GDM1 (cell line): ENCODE measurements at regions not wholly inside any gene's neighbourhood (a gene's known extent, or its start where the extent isn't known, plus 50 kb on each side); places are given as distances from the start of the nearest gene placed in this dataset.
"Not testable (repeated sequence)": the region's sequence is repeated elsewhere in the genome, so short reads cannot be mapped to it uniquely, and the experiment has no call there.

Source experiments
- DNase-seq: peaks from one replicate; lab custom pipeline; 2025; lab: John Stamatoyannopoulos, UW

- DNase-seq = no peak
These were observed 56.2 kb downstream of the PABPC4L start for GRCh38 chr4:134145369-134145768.

- DNase-seq = no peak
These were observed 57.3 kb downstream of the PABPC4L start for GRCh38 chr4:134144337-134144736.

- no peak for DNase-seq
These were observed 59.9 kb downstream of the PABPC4L start for GRCh38 chr4:134141728-134142127.

- DNase-seq = no peak
These were observed 62.4 kb downstream of the PABPC4L start for GRCh38 chr4:134139188-134139587.

GRCh38 chr4:134132086-134132783 is 69.4 kb downstream of the PABPC4L start:
- DNase-seq = no peak

- no peak for DNase-seq
These were observed 74.6 kb downstream of the PABPC4L start for GRCh38 chr4:134126955-134127354.

- no peak for DNase-seq
These were observed 75.5 kb downstream of the PABPC4L start for GRCh38 chr4:134126000-134126560.

GRCh38 chr4:134122903-134123302 is 78.7 kb downstream of the PABPC4L start:
- DNase-seq = no peak

- DNase-seq = no peak
These were observed 84.0 kb downstream of the PABPC4L start for GRCh38 chr4:134117392-134118183.

- DNase-seq = no peak
These were observed 111.7 kb downstream of the PABPC4L start for GRCh38 chr4:134089885-134090284.

GRCh38 chr4:134085496-134085895 is 116.1 kb downstream of the PABPC4L start:
- no peak for DNase-seq

- not testable (repeated sequence) for DNase-seq
These were observed 122.5 kb downstream of the PABPC4L start for GRCh38 chr4:134079085-134079484.

GRCh38 chr4:134078230-134078914 is 123.2 kb downstream of the PABPC4L start:
- DNase-seq = no peak

- DNase-seq = no peak
These were observed 127.9 kb downstream of the PABPC4L start for GRCh38 chr4:134073711-134074110.

- no peak for DNase-seq
These were observed 129.5 kb downstream of the PABPC4L start for GRCh38 chr4:134072137-134072536.

GRCh38 chr4:134070174-134070573 is 131.4 kb downstream of the PABPC4L start:
- no peak for DNase-seq

- no peak for DNase-seq
These were observed 144.2 kb downstream of the PABPC4L start for GRCh38 chr4:134057356-134057755.

GRCh38 chr4:134046221-134046620 is 155.4 kb downstream of the PABPC4L start:
- not testable (repeated sequence) for DNase-seq

GRCh38 chr4:134045411-134045810 is 156.2 kb downstream of the PABPC4L start:
- DNase-seq = no peak

GRCh38 chr4:134043266-134043665 is 158.3 kb downstream of the PABPC4L start:
- no peak for DNase-seq

GRCh38 chr4:134028421-134028820 is 173.2 kb downstream of the PABPC4L start:
- no peak for DNase-seq

- no peak for DNase-seq
These were observed 173.7 kb downstream of the PABPC4L start for GRCh38 chr4:134027931-134028330.

- no peak for DNase-seq
These were observed 177.3 kb downstream of the PABPC4L start for GRCh38 chr4:134024251-134024650.
